ENCODE measurements at regions not wholly inside any gene's neighbourhood (a gene's known extent, or its start where the extent isn't known, plus 50 kb on each side); places are given as distances from the start of the nearest gene placed in this dataset.

DNA sequence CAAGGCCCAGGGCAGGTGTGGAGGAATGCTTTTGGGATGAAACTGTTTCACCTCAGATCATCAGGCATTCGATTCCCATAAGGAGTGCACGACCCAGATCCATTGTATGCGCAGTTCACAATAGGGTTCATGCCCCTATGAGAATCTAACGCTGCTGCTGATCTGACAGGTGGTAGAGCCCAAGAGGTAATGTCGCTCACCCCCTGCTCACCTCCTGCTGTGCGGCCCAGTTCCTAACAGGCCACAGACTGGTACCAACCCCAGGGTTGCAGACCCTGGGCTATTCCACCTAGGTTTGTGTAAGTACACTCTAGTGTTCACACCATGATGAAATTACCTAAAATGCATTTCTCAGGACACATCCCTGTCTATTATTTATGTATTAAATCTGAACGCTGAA, 72.5 kb downstream of the COPS8 start:
- no peak for DNase-seq
- no peak overlapping the region for H2AFZ ChIP-seq
- CTCF ChIA-PET, result no interaction called here
- H3K9me3 ChIP-seq (ENCODE audit: insufficient read depth, low read depth), result no peaks in the 10 kb centered on the region
- no peaks in the 10 kb centered on the region for H4K20me1 ChIP-seq (ENCODE audit: insufficient read depth)
- H3K36me3 ChIP-seq (ENCODE audit: low read depth), result no peaks in the 10 kb centered on the region
- no peaks in the 10 kb centered on the region for H3K27me3 ChIP-seq (ENCODE audit: insufficient read depth, low read depth)
- H3F3A ChIP-seq (ENCODE audit: insufficient read depth, low read depth), result no peaks in the 10 kb centered on the region
- TF ChIP-seq, protein P1, sequence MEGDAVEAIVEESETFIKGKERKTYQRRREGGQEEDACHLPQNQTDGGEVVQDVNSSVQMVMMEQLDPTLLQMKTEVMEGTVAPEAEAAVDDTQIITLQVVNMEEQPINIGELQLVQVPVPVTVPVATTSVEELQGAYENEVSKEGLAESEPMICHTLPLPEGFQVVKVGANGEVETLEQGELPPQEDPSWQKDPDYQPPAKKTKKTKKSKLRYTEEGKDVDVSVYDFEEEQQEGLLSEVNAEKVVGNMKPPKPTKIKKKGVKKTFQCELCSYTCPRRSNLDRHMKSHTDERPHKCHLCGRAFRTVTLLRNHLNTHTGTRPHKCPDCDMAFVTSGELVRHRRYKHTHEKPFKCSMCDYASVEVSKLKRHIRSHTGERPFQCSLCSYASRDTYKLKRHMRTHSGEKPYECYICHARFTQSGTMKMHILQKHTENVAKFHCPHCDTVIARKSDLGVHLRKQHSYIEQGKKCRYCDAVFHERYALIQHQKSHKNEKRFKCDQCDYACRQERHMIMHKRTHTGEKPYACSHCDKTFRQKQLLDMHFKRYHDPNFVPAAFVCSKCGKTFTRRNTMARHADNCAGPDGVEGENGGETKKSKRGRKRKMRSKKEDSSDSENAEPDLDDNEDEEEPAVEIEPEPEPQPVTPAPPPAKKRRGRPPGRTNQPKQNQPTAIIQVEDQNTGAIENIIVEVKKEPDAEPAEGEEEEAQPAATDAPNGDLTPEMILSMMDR (conservative IDR thresholded peaks at IDR 0.05), result no peak
- TF ChIP-seq EZH2 (IDR thresholded peaks at IDR 0.05; ENCODE audit: low read depth), result no peak
- no peaks in the 10 kb centered on the region for H3K79me2 ChIP-seq (ENCODE audit: low read depth)
- no TSS peak for BruUV-seq (replicated peaks)
- POLR2A ChIA-PET (ENCODE audit: unreplicated experiment), result no interaction called here
- no peaks in the 10 kb centered on the region for H3K9me2 ChIP-seq (ENCODE audit: insufficient read depth)
- H3K4me2 ChIP-seq, result no peak overlapping the region
- H3K4me3 ChIP-seq, result no peak overlapping the region
- no peak overlapping the region for H3K27ac ChIP-seq
- no peaks in the 10 kb centered on the region for H3K4me1 ChIP-seq (replicated peaks; ENCODE audit: insufficient read depth)
- intact Hi-C loops (cut with micrococcal nuclease; ENCODE audit: unreplicated experiment), result loop anchor here (10.0 kb wide), 1 partner anchor 617 kb away; no protein-coding TSS in a partner anchor

DNA sequence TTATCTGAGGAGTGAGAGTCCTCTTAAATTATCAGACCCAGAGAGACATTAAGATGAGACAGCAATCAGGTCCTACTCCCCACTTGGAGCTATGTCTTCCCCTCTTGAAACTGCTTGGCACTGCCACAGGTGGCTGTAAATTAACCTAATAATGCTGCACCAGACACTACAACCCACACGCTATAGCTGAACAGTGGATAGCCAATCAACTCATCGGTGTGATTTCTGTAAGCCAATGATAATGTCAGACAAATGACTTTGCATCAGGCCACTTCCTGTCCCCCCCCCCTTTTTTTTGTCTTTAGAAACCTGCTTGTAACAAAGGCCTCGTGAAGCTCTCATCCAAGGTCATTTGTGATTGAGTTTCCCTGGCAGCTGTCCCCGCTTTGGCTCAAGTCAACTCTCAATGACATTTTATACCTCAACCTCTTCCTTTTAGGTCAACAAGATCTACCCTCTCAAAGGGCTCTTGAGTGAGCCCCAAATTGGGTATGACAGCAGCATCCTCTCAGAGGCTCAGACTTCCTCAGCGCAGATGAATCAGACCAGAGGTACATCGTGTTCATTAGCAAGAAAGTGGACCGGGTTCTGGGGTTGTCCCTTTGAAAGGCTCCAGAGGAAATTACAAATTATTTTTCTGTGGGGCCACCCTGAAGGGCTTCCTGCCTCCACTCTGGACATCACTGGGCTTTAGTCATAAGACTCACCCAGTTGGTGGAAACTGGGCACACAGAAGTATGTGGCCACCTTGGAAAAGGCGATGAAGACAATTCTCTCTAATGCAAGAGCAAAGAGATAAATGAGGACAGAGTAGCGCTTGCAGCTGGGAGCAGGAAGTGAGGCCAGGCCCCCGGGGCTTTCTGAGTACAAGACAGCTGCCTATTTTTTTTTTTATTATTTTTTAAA, 73.6 kb downstream of the COPS8 start:
- no peaks in the 10 kb centered on the region for H3F3A ChIP-seq (ENCODE audit: insufficient read depth, low read depth)
- H3K36me3 ChIP-seq (ENCODE audit: low read depth), result no peaks in the 10 kb centered on the region
- DNase-seq, result no peak
- ChIA-PET CTCF (interaction anchor here (0.5 to 0.7 kb wide), 2 partner anchors 376 to 456 kb away, joined by 3 to 5 read pairs; no protein-coding TSS in a partner anchor), POLR2A (ENCODE audit: unreplicated experiment) (no interaction called here)
- H3K9me2 ChIP-seq (ENCODE audit: insufficient read depth), result no peaks in the 10 kb centered on the region
- intact Hi-C loops (cut with micrococcal nuclease; ENCODE audit: unreplicated experiment), result loop anchor here (10.0 kb wide), 1 partner anchor 616 kb away; no protein-coding TSS in a partner anchor
- H3K4me2 ChIP-seq, result no peak overlapping the region
- H3K9me3 ChIP-seq (ENCODE audit: insufficient read depth, low read depth), result no peaks in the 10 kb centered on the region
- no peak overlapping the region for H3K4me3 ChIP-seq
- H3K27me3 ChIP-seq (ENCODE audit: insufficient read depth, low read depth), result no peaks in the 10 kb centered on the region
- no TSS peak for BruUV-seq (replicated peaks)
- TF ChIP-seq EZH2 (IDR thresholded peaks at IDR 0.05; ENCODE audit: low read depth), result no peak
- TF ChIP-seq, protein P1 (conservative IDR thresholded peaks at IDR 0.05), result no peak
- H3K27ac ChIP-seq, result no peak overlapping the region
- no peaks in the 10 kb centered on the region for H3K79me2 ChIP-seq (ENCODE audit: low read depth)
- H4K20me1 ChIP-seq (ENCODE audit: insufficient read depth), result no peaks in the 10 kb centered on the region
- H2AFZ ChIP-seq, result no peak overlapping the region
- no peaks in the 10 kb centered on the region for H3K4me1 ChIP-seq (replicated peaks; ENCODE audit: insufficient read depth)

DNA sequence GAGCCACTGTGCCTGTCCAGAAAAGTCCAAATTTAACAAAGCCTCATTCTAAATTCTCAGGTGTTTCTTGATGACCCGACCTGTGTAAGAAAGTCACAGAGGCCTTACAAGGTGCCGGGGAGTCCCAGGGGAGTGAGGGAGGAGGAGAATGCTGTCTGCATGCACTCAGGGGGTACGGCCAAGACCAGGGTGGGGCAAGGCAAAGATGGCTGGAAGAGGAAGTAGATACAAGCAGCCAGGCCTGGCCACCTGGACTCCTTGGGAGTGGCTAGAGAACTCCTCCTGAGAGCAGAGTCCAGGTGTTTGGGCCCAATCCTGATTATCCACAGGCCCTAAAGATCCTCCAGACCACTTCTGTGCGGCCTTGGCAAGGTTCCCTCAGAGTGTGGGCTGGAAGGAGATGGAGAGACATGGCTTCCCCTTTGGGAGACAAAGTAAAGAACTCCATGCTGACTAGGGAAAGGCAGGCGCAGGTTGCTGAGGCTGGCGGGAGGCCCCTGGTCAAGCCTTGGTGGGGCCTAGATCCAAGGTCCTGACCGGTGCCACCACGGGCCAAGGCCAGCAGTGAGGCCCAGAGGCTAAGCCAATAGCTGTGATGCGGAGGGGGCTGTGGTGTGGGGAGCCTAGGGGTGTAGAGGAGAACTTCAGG, 74.7 kb downstream of the COPS8 start:
- no peaks in the 10 kb centered on the region for H3K36me3 ChIP-seq (ENCODE audit: low read depth)
- H3K4me3 ChIP-seq, result no peak overlapping the region
- CTCF ChIA-PET, result interaction anchor here (0.7 kb wide), 1 partner anchor 375 kb away, joined by 5 read pairs; no protein-coding TSS in a partner anchor
- no peaks in the 10 kb centered on the region for H3K27me3 ChIP-seq (ENCODE audit: insufficient read depth, low read depth)
- H2AFZ ChIP-seq, result no peak overlapping the region
- no peaks in the 10 kb centered on the region for H3K9me3 ChIP-seq (ENCODE audit: insufficient read depth, low read depth)
- no peaks in the 10 kb centered on the region for H4K20me1 ChIP-seq (ENCODE audit: insufficient read depth)
- H3K4me2 ChIP-seq, result no peak overlapping the region
- H3K79me2 ChIP-seq (ENCODE audit: low read depth), result no peaks in the 10 kb centered on the region
- POLR2A ChIA-PET (ENCODE audit: unreplicated experiment), result no interaction called here
- no TSS peak for BruUV-seq (replicated peaks)
- no peaks in the 10 kb centered on the region for H3K4me1 ChIP-seq (replicated peaks; ENCODE audit: insufficient read depth)
- no peak overlapping the region for H3K27ac ChIP-seq
- intact Hi-C loops (cut with micrococcal nuclease; ENCODE audit: unreplicated experiment), result no loop called here
- H3K9me2 ChIP-seq (ENCODE audit: insufficient read depth), result no peaks in the 10 kb centered on the region
- H3F3A ChIP-seq (ENCODE audit: insufficient read depth, low read depth), result no peaks in the 10 kb centered on the region
- TF ChIP-seq, protein P1 (conservative IDR thresholded peaks at IDR 0.05), result no peak
- no peak for TF ChIP-seq EZH2 (IDR thresholded peaks at IDR 0.05; ENCODE audit: low read depth)
- no peak for DNase-seq
